HepG2 (cell line): ENCODE measurements at regions not wholly inside any gene's neighbourhood (a gene's known extent, or its start where the extent isn't known, plus 50 kb on each side); places are given as distances from the start of the nearest gene placed in this dataset.

ENCODE experiments used
- ATAC-seq: fragments of 200-7000 bp; cut with Tn5 transposase; 3 replicates; pipeline ENCODE4 v1.9.1; 2020; ENCODE audit warnings: mild to moderate bottlenecking, moderate library complexity
- BruUV-seq: library from RNA; stranded (reverse); fragments of 400-500 nt; replicated peaks from 2 replicates; lab custom pipeline; 2021; lab: Mats Ljungman, UMichigan
- CTCF ChIA-PET: fragments of 300-600 bp; formaldehyde crosslinking; extraction: SDS; loops from one replicate; lab custom pipeline; 2021; ENCODE audit warnings: low total read pairs, inconsistent platforms, low intra/inter-chr PET ratio; lab: Yijun Ruan, JAX
- POLR2A ChIA-PET: fragments of 350-600 bp; sonication (Branson Sonifier 250); formaldehyde crosslinking; loops from one replicate; lab custom pipeline; 2020; ENCODE audit warnings: antibody characterized with exemption, inconsistent platforms; lab: Yijun Ruan, JAX
- DNase-seq: peaks from one replicate; pipeline ENCODE4 v3.0.0-alpha.2; 2015; ENCODE audit warnings: low spot score
- FAIRE-seq: peaks from 3 replicates; lab custom pipeline; 2011; peaks lifted over from hg19 to GRCh38; lab: Jason Lieb, UNC
- H2AFZ ChIP-seq: one replicate; pipeline ENCODE4 v1.6.1; 2011; ENCODE audit warnings: low read length, inconsistent platforms
- H3K27ac ChIP-seq: fragments of 300-600 bp; 3 replicates; pipeline ENCODE4 v1.8.0; 2011; ENCODE audit warnings: mixed run types, mild to moderate bottlenecking, mixed read lengths, low read length, inconsistent platforms; ENCODE audit not compliant: insufficient read depth; ENCODE audit errors: extremely low read length
- H3K27me3 ChIP-seq, 2 experiments: fragments of 200-600 bp in 1 of 2; 2 replicates in 1 of 2; 3 replicates in 1 of 2; pipeline versions ENCODE4 v1.6.0 to v1.8.0; 2011; ENCODE audit warnings: low read length in 2 of 2, mild to moderate bottlenecking in 2 of 2, moderate library complexity in 2 of 2, inconsistent platforms in 1 of 2; ENCODE audit not compliant: insufficient read depth in 2 of 2, control insufficient read depth in 1 of 2
- H3K36me3 ChIP-seq, 2 experiments: fragments of 200-600 bp in 1 of 2; replicated peaks in 1 of 2; 2 replicates in 1 of 2; 3 replicates in 1 of 2; pipeline versions ENCODE4 v1.5.1 to v1.8.0; 2011; ENCODE audit warnings: low read length in 2 of 2, inconsistent platforms in 1 of 2; ENCODE audit not compliant: insufficient read depth in 2 of 2, control insufficient read depth in 1 of 2
- H3K4me1 ChIP-seq: 2 replicates; pipeline ENCODE4 v1.5.1; 2012; ENCODE audit warnings: low read length, inconsistent platforms; ENCODE audit not compliant: insufficient read depth
- H3K4me2 ChIP-seq: 2 replicates; pipeline ENCODE4 v1.6.0; 2011; ENCODE audit warnings: low read depth, low read length, inconsistent platforms
- H3K4me3 ChIP-seq, 3 experiments: fragments of 200-600 bp in 1 of 3; sonication (generic), shearing (Covaris generic) in 1 of 3; replicated peaks in 1 of 3; 2 replicates each; pipeline ENCODE4 v1.5.1; 2011 to 2016; ENCODE audit warnings: low read length in 3 of 3, inconsistent platforms in 2 of 3, low read depth in 2 of 3, mild to moderate bottlenecking in 2 of 3, control low read depth in 1 of 3, mixed read lengths in 1 of 3; ENCODE audit not compliant: insufficient read depth in 1 of 3
- H3K79me2 ChIP-seq: one replicate; pipeline ENCODE4 v1.6.1; 2011; ENCODE audit warnings: low read length, inconsistent platforms; ENCODE audit not compliant: insufficient read depth
- H3K9ac ChIP-seq: 2 replicates; pipeline ENCODE4 v1.6.0; 2011; ENCODE audit warnings: mild to moderate bottlenecking, low read depth, low read length, inconsistent platforms; ENCODE audit not compliant: insufficient read depth
- H3K9me3 ChIP-seq: 2 replicates; pipeline ENCODE4 v1.5.1; 2012; ENCODE audit warnings: mild to moderate bottlenecking, low read length
- H4K20me1 ChIP-seq: 2 replicates; pipeline ENCODE4 v1.6.0; 2011; ENCODE audit warnings: inconsistent platforms, mild to moderate bottlenecking, low read length, moderate library complexity; ENCODE audit not compliant: insufficient read depth
- CBX1 ChIP-seq: IDR thresholded peaks from one replicate; pipeline ENCODE4 v1.6.1; 2016; ENCODE audit warnings: antibody characterized with exemption, low read depth
- GTF3A ChIP-seq: sonication (generic); formaldehyde crosslinking; conservative IDR thresholded peaks from 2 replicates; pipeline ENCODE4 v1.4.0; 2020; ENCODE audit warnings: mild to moderate bottlenecking, missing genetic modification reagents
- HMGA1 ChIP-seq: sonication (generic); formaldehyde crosslinking; conservative IDR thresholded peaks from 2 replicates; pipeline ENCODE4 v1.4.0; 2020; ENCODE audit warnings: missing genetic modification reagents
- KDM2A ChIP-seq: sonication (generic); formaldehyde crosslinking; IDR thresholded peaks from 2 replicates; pipeline ENCODE4 v1.4.0; 2020; ENCODE audit warnings: low read depth, missing genetic modification reagents, borderline replicate concordance
- MNT ChIP-seq: fragments of 450-650 bp; IDR thresholded peaks from 2 replicates; pipeline ENCODE4 v1.6.1; 2016
- NPAS2 ChIP-seq: sonication (generic); formaldehyde crosslinking; IDR thresholded peaks from 2 replicates; pipeline ENCODE4 v1.8.0; 2022; ENCODE audit warnings: mild to moderate bottlenecking, missing genetic modification reagents, borderline replicate concordance
- PAWR ChIP-seq: sonication (generic); formaldehyde crosslinking; IDR thresholded peaks from 2 replicates; pipeline ENCODE4 v1.4.0; 2020; ENCODE audit warnings: missing genetic modification reagents, mild to moderate bottlenecking, borderline replicate concordance
- SNRNP70 ChIP-seq: fragments of 200-400 bp; formaldehyde crosslinking; IDR thresholded peaks from 2 replicates; pipeline ENCODE4 v1.6.1; 2017; ENCODE audit warnings: mild to moderate bottlenecking, low read depth, low read length, moderate library complexity
- SPEN ChIP-seq: sonication (generic); formaldehyde crosslinking; IDR thresholded peaks from 2 replicates; pipeline ENCODE4 v1.5.1; 2020; ENCODE audit warnings: low read depth, mild to moderate bottlenecking, missing genetic modification reagents
- ZNF296 ChIP-seq: sonication (generic); formaldehyde crosslinking; conservative IDR thresholded peaks from 2 replicates; pipeline ENCODE4 v1.5.0; 2020; ENCODE audit warnings: mild to moderate bottlenecking, missing genetic modification reagents
- ZNF550 ChIP-seq: sonication (generic); formaldehyde crosslinking; IDR thresholded peaks from 2 replicates; pipeline ENCODE4 v1.4.0; 2020; ENCODE audit warnings: mild to moderate bottlenecking, missing genetic modification reagents, borderline replicate concordance
- ZNF564 ChIP-seq: sonication (generic); formaldehyde crosslinking; IDR thresholded peaks from 2 replicates; pipeline ENCODE4 v1.8.1; 2023; ENCODE audit warnings: mild to moderate bottlenecking, missing genetic modification reagents
- ZNF580 ChIP-seq: IDR thresholded peaks from 2 replicates; pipeline ENCODE4 v1.6.1; 2016; ENCODE audit warnings: low read depth, borderline replicate concordance
- ZNF782 ChIP-seq: sonication (generic); formaldehyde crosslinking; IDR thresholded peaks from 2 replicates; pipeline ENCODE4 v1.4.0; 2020; ENCODE audit warnings: missing genetic modification reagents, mild to moderate bottlenecking, borderline replicate concordance
- ZSCAN30 ChIP-seq: sonication (generic); formaldehyde crosslinking; IDR thresholded peaks from 2 replicates; pipeline ENCODE4 v1.5.0; 2020; ENCODE audit warnings: mild to moderate bottlenecking, missing genetic modification reagents
- WGBS: methylation state at CpG from one replicate; pipeline ENCODE4 v1.1.6; 2017; ENCODE audit warnings: low lambda C conversion rate; 5-methylcytosine and 5-hydroxymethylcytosine counted together
- in situ Hi-C: cut with HindIII; loops from 2 replicates; pipeline ENCODE4 v1.10.0; 2017; ENCODE audit warnings: low pct_unique_long_range_greater_than_20kb; ENCODE audit not compliant: extremely low pct_ligation_motif_present
- intact Hi-C: fragments of 100-400 bp; cut with micrococcal nuclease; formaldehyde crosslinking; loops from one replicate; pipeline ENCODE4 v1.10.0; 2022; ENCODE audit not compliant: unreplicated experiment

DNA sequence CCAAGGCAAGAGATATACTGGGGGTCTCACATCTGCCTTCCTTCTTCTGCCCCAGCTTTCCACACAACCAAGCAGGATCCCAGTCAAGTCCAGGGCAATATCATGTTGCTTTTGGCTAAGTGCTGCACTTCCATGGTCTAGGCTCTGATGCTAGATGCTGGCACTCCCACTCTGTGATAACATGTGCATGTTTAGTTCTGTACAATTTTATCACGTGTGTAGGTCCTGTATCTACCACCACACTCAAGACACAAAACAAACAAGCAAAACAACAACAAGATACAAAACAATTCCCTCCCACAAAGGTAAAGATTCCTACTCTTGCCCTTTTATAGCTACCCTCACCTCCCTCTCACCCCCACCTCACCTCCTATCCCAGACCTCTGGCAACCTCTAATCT, 105.6 kb upstream of the HABP2 start:
- Histone ChIP-seq H3K4me3 (no peak overlapping the region), H3K36me3 (no peaks in the 10 kb centered on the region), H3K79me2 (no peaks in the 10 kb centered on the region), H2AFZ (no peak overlapping the region), H3K9me3 (no peaks in the 10 kb centered on the region), H3K27me3 (0 out of 5 replicates have a peak, but pooled peaks cover 0 to 8% of the 10 kb centered on the region in 2 experiments), H3K27ac (no peak overlapping the region), H3K4me1 (peaks cover 9% of the 10 kb centered on the region), H4K20me1 (no peaks in the 10 kb centered on the region), H3K9ac (no peak overlapping the region), H3K4me2 (no peak overlapping the region)
- no peak for DNase-seq
- POLR2A ChIA-PET: no interaction called here
- no peak for FAIRE-seq
- intact Hi-C loops: no loop called here
- no peak for ATAC-seq
- in situ Hi-C loops: no loop called here
- WGBS: 0% methylated on average over 1 of the region's 1 CpG
- BruUV-seq: no TSS peak
- no peak for TF ChIP-seq ZNF580 (CRISPR knock-in tag)
- TF ChIP-seq MNT: peak; percentile 95
- CTCF ChIA-PET: no interaction called here

GRCh38 chr10:113449006-113449695, 103.7 kb upstream of the HABP2 start:
- 14% methylated on average over 5 of the region's 5 CpGs for WGBS
- no peaks in the 10 kb centered on the region for H4K20me1 ChIP-seq
- FAIRE-seq (no peak), ATAC-seq (no peak), DNase-seq (no peak)
- no TSS peak for BruUV-seq
- H3K79me2 ChIP-seq: no peaks in the 10 kb centered on the region
- intact Hi-C loops (no loop called here), in situ Hi-C loops (no loop called here)
- no peak overlapping the region for H2AFZ ChIP-seq
- H3K36me3 ChIP-seq: no peaks in the 10 kb centered on the region
- H3K4me2 ChIP-seq: no peak overlapping the region
- no peak overlapping the region for H3K4me3 ChIP-seq
- H3K9ac ChIP-seq: no peak overlapping the region
- 0 out of 5 replicates have a peak, but pooled peaks cover 0 to 5% of the 10 kb centered on the region in 2 experiments for H3K27me3 ChIP-seq
- H3K9me3 ChIP-seq: no peaks in the 10 kb centered on the region
- H3K4me1 ChIP-seq: peaks cover 9% of the 10 kb centered on the region
- no peak overlapping the region for H3K27ac ChIP-seq
- CTCF ChIA-PET: no interaction called here
- POLR2A ChIA-PET: no interaction called here
- TF ChIP-seq ZSCAN30 (CRISPR knock-in tag): no peak
- TF ChIP-seq KDM2A (CRISPR knock-in tag): no peak
- no peak for TF ChIP-seq GTF3A (CRISPR knock-in tag)
- no peak for TF ChIP-seq NPAS2 (CRISPR knock-in tag)
- TF ChIP-seq PAWR (CRISPR knock-in tag): no peak
- TF ChIP-seq CBX1: no peak
- no peak for TF ChIP-seq SNRNP70
- no peak for TF ChIP-seq HMGA1
- TF ChIP-seq ZNF296: no peak
- no peak for TF ChIP-seq ZNF564 (CRISPR knock-in tag)
- TF ChIP-seq SPEN (CRISPR knock-in tag): no peak
- TF ChIP-seq ZNF550: no peak
- TF ChIP-seq ZNF782 (CRISPR knock-in tag): no peak
